ENCODE measurements at regions not wholly inside any gene's neighbourhood (a gene's known extent, or its start where the extent isn't known, plus 50 kb on each side); places are given as distances from the start of the nearest gene placed in this dataset.

DNA sequence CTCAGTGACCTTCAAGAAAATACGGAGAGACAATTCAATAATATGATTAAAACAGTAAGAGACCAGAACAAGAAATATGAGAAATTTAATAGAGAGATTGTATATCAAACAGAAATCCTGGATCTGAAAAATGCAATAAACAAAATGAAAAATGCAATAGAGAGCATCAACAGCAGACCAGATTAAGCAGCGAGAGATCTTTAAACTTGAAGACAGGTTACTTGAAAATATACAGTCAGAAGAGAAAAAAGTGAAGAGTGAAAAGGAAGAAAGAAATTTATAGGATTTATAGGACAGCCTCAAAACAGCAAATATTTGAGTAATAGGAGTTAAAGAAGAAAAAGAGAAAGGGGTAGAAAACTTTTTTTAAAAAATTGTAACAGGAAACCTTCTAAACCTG, 813.9 kb upstream of the GRM7 start:
- no peaks in the 10 kb centered on the region for H4K20me1 ChIP-seq (replicated peaks; ENCODE audit: control insufficient read depth, extremely low read depth, insufficient read depth, low read length)
- no peak overlapping the region for H3K27ac ChIP-seq (ENCODE audit: insufficient read depth, low read depth, low read length)
- no peaks in the 10 kb centered on the region for H3K9me1 ChIP-seq (replicated peaks; ENCODE audit: control insufficient read depth, extremely low read depth, insufficient read depth, low read length)
- FAIRE-seq (no peak), DNase-seq (ENCODE audit: low read depth, low spot score) (no peak)
- ChIA-PET CTCF (no interaction called here), POLR2A (no interaction called here)
- H3K9ac ChIP-seq (replicated peaks; ENCODE audit: extremely low read depth, insufficient read depth, low read length), result no peak overlapping the region
- no peak overlapping the region for H3K4me2 ChIP-seq (ENCODE audit: insufficient read depth, low read length)
- H3K27me3 ChIP-seq (ENCODE audit: control insufficient read depth in 2 of 2, insufficient read depth in 2 of 2, low read length in 2 of 2), result no peaks in the 10 kb centered on the region
- no peaks in the 10 kb centered on the region for H3K4me1 ChIP-seq (ENCODE audit: control insufficient read depth, extremely low read depth, insufficient read depth, low read length)
- dilution Hi-C loops (cut with MboI; ENCODE audit: extremely low pct_ligation_motif_present, low sequenced_read_pairs), result no loop called here
- TF ChIP-seq POLR2A (IDR thresholded peaks at IDR 0.05; ENCODE audit: low read depth, low read length), result no peak
- TF ChIP-seq, protein P1, sequence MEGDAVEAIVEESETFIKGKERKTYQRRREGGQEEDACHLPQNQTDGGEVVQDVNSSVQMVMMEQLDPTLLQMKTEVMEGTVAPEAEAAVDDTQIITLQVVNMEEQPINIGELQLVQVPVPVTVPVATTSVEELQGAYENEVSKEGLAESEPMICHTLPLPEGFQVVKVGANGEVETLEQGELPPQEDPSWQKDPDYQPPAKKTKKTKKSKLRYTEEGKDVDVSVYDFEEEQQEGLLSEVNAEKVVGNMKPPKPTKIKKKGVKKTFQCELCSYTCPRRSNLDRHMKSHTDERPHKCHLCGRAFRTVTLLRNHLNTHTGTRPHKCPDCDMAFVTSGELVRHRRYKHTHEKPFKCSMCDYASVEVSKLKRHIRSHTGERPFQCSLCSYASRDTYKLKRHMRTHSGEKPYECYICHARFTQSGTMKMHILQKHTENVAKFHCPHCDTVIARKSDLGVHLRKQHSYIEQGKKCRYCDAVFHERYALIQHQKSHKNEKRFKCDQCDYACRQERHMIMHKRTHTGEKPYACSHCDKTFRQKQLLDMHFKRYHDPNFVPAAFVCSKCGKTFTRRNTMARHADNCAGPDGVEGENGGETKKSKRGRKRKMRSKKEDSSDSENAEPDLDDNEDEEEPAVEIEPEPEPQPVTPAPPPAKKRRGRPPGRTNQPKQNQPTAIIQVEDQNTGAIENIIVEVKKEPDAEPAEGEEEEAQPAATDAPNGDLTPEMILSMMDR (IDR thresholded peaks at IDR 0.05; ENCODE audit: extremely low read depth in 1 of 2, insufficient read depth in 1 of 2, low read depth in 1 of 2, low read length in 2 of 2), result no peak
- TF ChIP-seq POLR2AphosphoS5 (IDR thresholded peaks at IDR 0.05; ENCODE audit: insufficient read depth, low read depth, low read length), result no peak
- TF ChIP-seq MYC (IDR thresholded peaks at IDR 0.05; ENCODE audit: low read depth, low read length), result no peak
- TF ChIP-seq FOS (IDR thresholded peaks at IDR 0.05; ENCODE audit: borderline replicate concordance, insufficient read depth, low read length), result no peak
- TF ChIP-seq GATA2 (IDR thresholded peaks at IDR 0.05; ENCODE audit: insufficient read depth, insufficient read length, low read depth, low read length), result no peak
- no peak for TF ChIP-seq JUN (IDR thresholded peaks at IDR 0.05; ENCODE audit: borderline replicate concordance, insufficient read depth, insufficient read length, low read depth)
- TF ChIP-seq, protein P2, sequence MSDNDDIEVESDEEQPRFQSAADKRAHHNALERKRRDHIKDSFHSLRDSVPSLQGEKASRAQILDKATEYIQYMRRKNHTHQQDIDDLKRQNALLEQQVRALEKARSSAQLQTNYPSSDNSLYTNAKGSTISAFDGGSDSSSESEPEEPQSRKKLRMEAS (IDR thresholded peaks at IDR 0.05; ENCODE audit: insufficient read depth, insufficient read length), result no peak
- TF ChIP-seq EZH2 (IDR thresholded peaks at IDR 0.05; ENCODE audit: borderline replicate concordance, low read depth, low read length, severe bottlenecking), result no peak
- H2AFZ ChIP-seq (ENCODE audit: low read depth, low read length), result no peak overlapping the region
- no TSS peak for BruUV-seq (replicated peaks)
- intact Hi-C loops (cut with micrococcal nuclease), result no loop called here
- no peaks in the 10 kb centered on the region for H3K36me3 ChIP-seq (ENCODE audit: control insufficient read depth in 2 of 2, extremely low read depth in 1 of 2, insufficient read depth in 2 of 2, low read length in 2 of 2)
- H3K4me3 ChIP-seq (replicated peaks in 1 of 3; ENCODE audit: insufficient read depth in 1 of 3, low read depth in 1 of 3, low read length in 3 of 3), result no peak overlapping the region
- H3K9me3 ChIP-seq (replicated peaks; ENCODE audit: control insufficient read depth, insufficient read depth, low read length), result peaks cover 10% of the 10 kb centered on the region
- no peaks in the 10 kb centered on the region for H3K79me2 ChIP-seq (ENCODE audit: control insufficient read depth, insufficient read depth, low read length)

Measured in endothelial cell of umbilical vein (primary cell).